ENCODE measurements at regions not wholly inside any gene's neighbourhood (a gene's known extent, or its start where the extent isn't known, plus 50 kb on each side); places are given as distances from the start of the nearest gene placed in this dataset.

GRCh38 chr4:38347251-38347650 is 316.7 kb upstream of the KLF3 start:
- no peak for TF ChIP-seq CTCF (IDR thresholded peaks at IDR 0.05; ENCODE audit: unreplicated experiment)
- H3K4me1 Mint-ChIP-seq (ENCODE audit: unreplicated experiment) = no peaks in the 10 kb centered on the region
- DNase-seq (ENCODE audit: low spot score) = no peak
- peaks cover 7% of the 10 kb centered on the region for H3K27me3 Mint-ChIP-seq (ENCODE audit: unreplicated experiment)
- no peak overlapping the region for H3K27ac Mint-ChIP-seq (ENCODE audit: unreplicated experiment)
- peaks cover 10% of the 10 kb centered on the region for H3K36me3 Mint-ChIP-seq (ENCODE audit: low read depth, unreplicated experiment)
- H3K9me3 Mint-ChIP-seq (ENCODE audit: unreplicated experiment) = peaks cover 5% of the 10 kb centered on the region
- H3K4me3 Mint-ChIP-seq (ENCODE audit: unreplicated experiment) = no peak overlapping the region

- TF ChIP-seq CTCF (IDR thresholded peaks at IDR 0.05; ENCODE audit: unreplicated experiment) = no peak
- Mint-ChIP-seq H3K4me3 (ENCODE audit: unreplicated experiment) (no peak overlapping the region), H3K27ac (ENCODE audit: unreplicated experiment) (no peak overlapping the region), H3K27me3 (ENCODE audit: unreplicated experiment) (peaks cover 5% of the 10 kb centered on the region), H3K36me3 (ENCODE audit: low read depth, unreplicated experiment) (peaks cover 5% of the 10 kb centered on the region), H3K9me3 (ENCODE audit: unreplicated experiment) (no peaks in the 10 kb centered on the region), H3K4me1 (ENCODE audit: unreplicated experiment) (no peaks in the 10 kb centered on the region)
- DNase-seq (ENCODE audit: low spot score) = no peak
Measured at GRCh38 chr4:38354421-38354820, 309.6 kb upstream of the KLF3 start.

GRCh38 chr4:38354872-38355271 is 309.1 kb upstream of the KLF3 start:
- no peaks in the 10 kb centered on the region for H3K9me3 Mint-ChIP-seq (ENCODE audit: unreplicated experiment)

GRCh38 chr4:38356686-38357085 is 307.3 kb upstream of the KLF3 start:
- TF ChIP-seq CTCF (IDR thresholded peaks at IDR 0.05; ENCODE audit: unreplicated experiment) = no peak
- Mint-ChIP-seq H3K9me3 (ENCODE audit: unreplicated experiment) (no peaks in the 10 kb centered on the region), H3K27ac (ENCODE audit: unreplicated experiment) (no peak overlapping the region), H3K36me3 (ENCODE audit: low read depth, unreplicated experiment) (no peaks in the 10 kb centered on the region), H3K4me3 (ENCODE audit: unreplicated experiment) (no peak overlapping the region), H3K27me3 (ENCODE audit: unreplicated experiment) (no peaks in the 10 kb centered on the region), H3K4me1 (ENCODE audit: unreplicated experiment) (no peaks in the 10 kb centered on the region)
- no peak for DNase-seq (ENCODE audit: low spot score)

More at GRCh38 chr4:38354872-38355271, 309.1 kb upstream of the KLF3 start:
- Mint-ChIP-seq H3K4me1 (ENCODE audit: unreplicated experiment) (no peaks in the 10 kb centered on the region), H3K27me3 (ENCODE audit: unreplicated experiment) (peaks cover 5% of the 10 kb centered on the region), H3K4me3 (ENCODE audit: unreplicated experiment) (no peak overlapping the region), H3K36me3 (ENCODE audit: low read depth, unreplicated experiment) (peaks cover 5% of the 10 kb centered on the region), H3K27ac (ENCODE audit: unreplicated experiment) (no peak overlapping the region)
- TF ChIP-seq CTCF (IDR thresholded peaks at IDR 0.05; ENCODE audit: unreplicated experiment) = no peak
- DNase-seq (ENCODE audit: low spot score) = no peak

DNA sequence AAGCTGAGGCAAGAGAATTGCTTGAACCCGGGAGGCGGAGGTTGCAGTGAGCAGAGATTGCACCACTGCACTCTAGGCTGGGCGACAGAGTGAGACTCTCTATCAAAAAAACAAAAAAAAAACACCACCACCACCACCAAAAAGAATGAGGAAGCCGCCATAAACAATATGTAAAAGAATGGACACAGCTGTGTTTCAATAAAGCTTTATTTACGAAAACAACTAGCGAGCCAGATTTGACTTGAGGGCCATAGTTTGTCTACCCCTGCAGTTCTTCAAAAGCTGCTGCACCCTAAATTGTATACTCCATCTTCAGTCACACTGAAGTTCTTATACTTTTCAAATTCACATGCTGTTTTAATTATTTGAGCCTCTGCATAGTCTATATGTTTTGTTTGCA is 306.5 kb upstream of the KLF3 start:
- Mint-ChIP-seq H3K4me1 (ENCODE audit: unreplicated experiment) (no peaks in the 10 kb centered on the region), H3K27me3 (ENCODE audit: unreplicated experiment) (no peaks in the 10 kb centered on the region), H3K4me3 (ENCODE audit: unreplicated experiment) (no peak overlapping the region), H3K36me3 (ENCODE audit: low read depth, unreplicated experiment) (no peaks in the 10 kb centered on the region), H3K9me3 (ENCODE audit: unreplicated experiment) (no peaks in the 10 kb centered on the region), H3K27ac (ENCODE audit: unreplicated experiment) (no peak overlapping the region)
- no peak for TF ChIP-seq CTCF (IDR thresholded peaks at IDR 0.05; ENCODE audit: unreplicated experiment)
- DNase-seq (ENCODE audit: low spot score) = no peak
